Fibroblast of lung (primary cell): ENCODE measurements at regions not wholly inside any gene's neighbourhood (a gene's known extent, or its start where the extent isn't known, plus 50 kb on each side); places are given as distances from the start of the nearest gene placed in this dataset.

Experiments
- DNase-seq, 2 donors: peaks; one replicate each; pipeline versions ENCODE4 v3.0.0 to v3.0.0-alpha.2; 2010; ENCODE audit warnings: low read depth in 2 of 2
- H2AFZ ChIP-seq: 2 replicates; pipeline ENCODE4 v1.5.1; 2012; ENCODE audit warnings: low read length, control low read depth, inconsistent platforms
- H3K27ac ChIP-seq: 2 replicates; pipeline ENCODE4 v1.5.1; 2011; ENCODE audit warnings: low read length, control low read depth; ENCODE audit not compliant: insufficient read depth
- H3K27me3 ChIP-seq: 2 replicates; pipeline ENCODE4 v1.5.1; 2011; ENCODE audit warnings: mild to moderate bottlenecking, low read length; ENCODE audit not compliant: control insufficient read depth, insufficient read depth
- H3K36me3 ChIP-seq: 2 replicates; pipeline ENCODE4 v1.5.1; 2011; ENCODE audit warnings: low read length; ENCODE audit not compliant: control insufficient read depth, insufficient read depth
- H3K4me1 ChIP-seq: 2 replicates; pipeline ENCODE4 v1.5.1; 2011; ENCODE audit warnings: low read length; ENCODE audit not compliant: control insufficient read depth, insufficient read depth; ENCODE audit errors: extremely low read depth
- H3K4me2 ChIP-seq: 2 replicates; pipeline ENCODE4 v1.5.1; 2011; ENCODE audit warnings: low read length, control low read depth; ENCODE audit not compliant: insufficient read depth; ENCODE audit errors: extremely low read depth
- H3K4me3 ChIP-seq, 4 experiments: fragments of 200-600 bp in 1 of 4; sonication (generic) in 1 of 4; replicated peaks in 1 of 4; 2 replicates each; pipeline ENCODE4 v1.5.1; 2011 to 2016; ENCODE audit warnings: low read length in 4 of 4, low read depth in 3 of 4, mild to moderate bottlenecking in 3 of 4, control low read depth in 2 of 4, inconsistent platforms in 1 of 4, mixed read lengths in 1 of 4; ENCODE audit not compliant: insufficient read depth in 1 of 4; ENCODE audit errors: control extremely low read depth in 1 of 4
- H3K79me2 ChIP-seq: 2 replicates; pipeline ENCODE4 v1.5.1; 2012; ENCODE audit warnings: mild to moderate bottlenecking, low read length, inconsistent platforms; ENCODE audit not compliant: control insufficient read depth, insufficient read depth
- H3K9ac ChIP-seq: 2 replicates; pipeline ENCODE4 v1.5.1; 2011; ENCODE audit warnings: mild to moderate bottlenecking, low read length, control low read depth; ENCODE audit not compliant: insufficient read depth
- H3K9me3 ChIP-seq: 2 replicates; pipeline ENCODE4 v1.5.1; 2012; ENCODE audit warnings: low read depth, low read length; ENCODE audit not compliant: control insufficient read depth, insufficient read depth
- H4K20me1 ChIP-seq: 2 replicates; pipeline ENCODE4 v1.5.1; 2011; ENCODE audit warnings: low read length; ENCODE audit not compliant: control insufficient read depth, insufficient read depth; ENCODE audit errors: extremely low read depth
- EZH2 ChIP-seq: IDR thresholded peaks from 2 replicates; pipeline ENCODE4 v1.5.1; 2012; ENCODE audit warnings: low read length, control low read depth, mild to moderate bottlenecking; ENCODE audit errors: missing control alignments
- TF ChIP-seq, protein P1 (sequence below), 2 donors: IDR thresholded peaks in 1 of 2; conservative IDR thresholded peaks in 1 of 2; 1 replicate in 1 of 2; 2 replicates in 1 of 2; pipeline ENCODE4 v1.5.1; 2011 to 2012; ENCODE audit warnings: low read length in 2 of 2, control low read depth in 1 of 2, inconsistent platforms in 1 of 2, low read depth in 1 of 2, mild to moderate bottlenecking in 1 of 2

DNA sequence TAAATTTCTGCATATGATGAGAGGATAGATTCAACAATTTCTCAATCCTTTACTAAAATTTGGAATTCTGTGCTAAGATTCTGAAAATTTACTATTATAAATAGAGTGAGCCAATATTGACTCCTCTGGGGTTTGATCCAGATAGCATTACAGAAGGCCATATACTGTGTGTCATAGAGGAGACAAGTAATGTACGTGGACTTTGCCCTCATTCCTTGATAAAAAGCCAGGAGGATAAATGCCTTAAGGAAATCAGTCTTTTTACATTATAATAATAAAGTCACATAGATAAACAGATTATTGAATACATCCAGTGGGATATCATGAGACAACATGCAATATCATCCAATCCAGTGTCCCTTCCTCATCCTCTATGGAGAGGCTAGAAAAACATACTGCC, 188.0 kb upstream of the HDX start:
- H3K79me2 ChIP-seq, result no peaks in the 10 kb centered on the region
- no peaks in the 10 kb centered on the region for H3K36me3 ChIP-seq
- H4K20me1 ChIP-seq, result no peaks in the 10 kb centered on the region
- no peaks in the 10 kb centered on the region for H3K4me1 ChIP-seq
- no peak for DNase-seq
- H3K4me3 ChIP-seq, result no peak overlapping the region
- no peak overlapping the region for H3K9ac ChIP-seq
- H3K27ac ChIP-seq, result no peak overlapping the region
- H3K4me2 ChIP-seq, result no peak overlapping the region
- no peaks in the 10 kb centered on the region for H3K27me3 ChIP-seq
- H2AFZ ChIP-seq, result no peak overlapping the region
- no peaks in the 10 kb centered on the region for H3K9me3 ChIP-seq
- no peak for TF ChIP-seq EZH2
- TF ChIP-seq, protein P1, sequence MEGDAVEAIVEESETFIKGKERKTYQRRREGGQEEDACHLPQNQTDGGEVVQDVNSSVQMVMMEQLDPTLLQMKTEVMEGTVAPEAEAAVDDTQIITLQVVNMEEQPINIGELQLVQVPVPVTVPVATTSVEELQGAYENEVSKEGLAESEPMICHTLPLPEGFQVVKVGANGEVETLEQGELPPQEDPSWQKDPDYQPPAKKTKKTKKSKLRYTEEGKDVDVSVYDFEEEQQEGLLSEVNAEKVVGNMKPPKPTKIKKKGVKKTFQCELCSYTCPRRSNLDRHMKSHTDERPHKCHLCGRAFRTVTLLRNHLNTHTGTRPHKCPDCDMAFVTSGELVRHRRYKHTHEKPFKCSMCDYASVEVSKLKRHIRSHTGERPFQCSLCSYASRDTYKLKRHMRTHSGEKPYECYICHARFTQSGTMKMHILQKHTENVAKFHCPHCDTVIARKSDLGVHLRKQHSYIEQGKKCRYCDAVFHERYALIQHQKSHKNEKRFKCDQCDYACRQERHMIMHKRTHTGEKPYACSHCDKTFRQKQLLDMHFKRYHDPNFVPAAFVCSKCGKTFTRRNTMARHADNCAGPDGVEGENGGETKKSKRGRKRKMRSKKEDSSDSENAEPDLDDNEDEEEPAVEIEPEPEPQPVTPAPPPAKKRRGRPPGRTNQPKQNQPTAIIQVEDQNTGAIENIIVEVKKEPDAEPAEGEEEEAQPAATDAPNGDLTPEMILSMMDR (conservative IDR thresholded peaks at IDR 0.05 in 1 of 2, IDR thresholded peaks at IDR 0.05 in 1 of 2; ENCODE audit: low read depth in 1 of 2, low read length in 2 of 2), result no peak

DNA sequence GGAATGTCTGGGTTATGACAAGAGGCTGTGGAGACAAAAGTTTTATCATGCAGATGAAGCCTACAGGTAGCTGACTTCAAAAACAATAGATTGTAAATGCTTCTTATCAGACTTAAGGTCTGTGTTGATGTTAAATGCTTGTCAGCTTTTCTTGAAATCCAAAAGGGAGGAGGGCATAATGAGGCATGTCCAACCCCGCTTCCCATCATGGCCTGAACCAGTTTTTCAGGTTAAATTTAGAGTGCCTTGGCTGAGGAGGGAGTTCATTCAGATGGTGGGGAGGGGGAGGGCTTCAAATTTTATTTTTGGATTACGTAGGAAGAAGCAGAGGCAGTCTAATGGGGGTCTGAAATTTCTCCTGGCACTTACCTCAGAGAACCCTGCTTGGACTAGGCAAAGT, 207.7 kb upstream of the HDX start:
- H3K4me1 ChIP-seq, result no peaks in the 10 kb centered on the region
- H3K27ac ChIP-seq, result no peak overlapping the region
- no peaks in the 10 kb centered on the region for H3K36me3 ChIP-seq
- H3K79me2 ChIP-seq, result no peaks in the 10 kb centered on the region
- DNase-seq, result no peak
- no peaks in the 10 kb centered on the region for H3K9me3 ChIP-seq
- H3K9ac ChIP-seq, result no peak overlapping the region
- H2AFZ ChIP-seq, result no peak overlapping the region
- TF ChIP-seq EZH2, result no peak
- TF ChIP-seq, protein P1 (conservative IDR thresholded peaks at IDR 0.05 in 1 of 2, IDR thresholded peaks at IDR 0.05 in 1 of 2; ENCODE audit: low read depth in 1 of 2, low read length in 2 of 2), result no peak
- H4K20me1 ChIP-seq, result no peaks in the 10 kb centered on the region
- no peak overlapping the region for H3K4me3 ChIP-seq
- H3K27me3 ChIP-seq, result no peaks in the 10 kb centered on the region
- H3K4me2 ChIP-seq, result no peak overlapping the region

DNA sequence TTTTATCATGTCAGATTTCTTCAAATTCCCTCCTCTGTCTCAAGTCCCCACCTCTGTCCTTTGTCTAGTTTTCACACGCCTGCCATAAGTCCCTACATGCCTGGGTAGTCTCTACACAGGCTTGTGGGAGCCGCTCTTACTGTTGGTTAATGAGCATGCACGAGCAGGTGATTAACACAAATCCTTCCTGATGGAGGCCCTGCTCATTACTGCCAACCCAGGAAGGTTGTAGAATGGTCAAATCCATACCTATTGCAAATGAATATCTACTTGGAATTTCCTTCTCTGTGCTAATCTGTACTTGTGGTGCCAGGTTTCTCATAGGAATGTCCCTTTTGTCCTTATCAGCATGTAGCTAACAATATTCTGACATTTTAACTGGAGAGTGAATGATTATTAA, 208.4 kb upstream of the HDX start:
- Histone ChIP-seq H3K36me3 (no peaks in the 10 kb centered on the region), H2AFZ (no peak overlapping the region), H3K9ac (no peak overlapping the region), H3K27ac (no peak overlapping the region), H3K4me1 (no peaks in the 10 kb centered on the region), H3K79me2 (no peaks in the 10 kb centered on the region), H3K27me3 (no peaks in the 10 kb centered on the region), H4K20me1 (no peaks in the 10 kb centered on the region), H3K4me2 (no peak overlapping the region), H3K9me3 (no peaks in the 10 kb centered on the region), H3K4me3 (no peak overlapping the region)
- TF ChIP-seq, protein P1 (conservative IDR thresholded peaks at IDR 0.05 in 1 of 2, IDR thresholded peaks at IDR 0.05 in 1 of 2; ENCODE audit: low read depth in 1 of 2, low read length in 2 of 2), result no peak
- TF ChIP-seq EZH2, result no peak
- no peak for DNase-seq
